CD8-positive, alpha-beta memory T cell (primary cell): ENCODE measurements at regions not wholly inside any gene's neighbourhood (a gene's known extent, or its start where the extent isn't known, plus 50 kb on each side); places are given as distances from the start of the nearest gene placed in this dataset.

Experiments used
- CTCF ChIA-PET: fragments of 350-600 bp; sonication (Branson Sonifier 250); formaldehyde crosslinking; loops from one replicate; lab custom pipeline; 2021; ENCODE audit warnings: antibody characterized with exemption; lab: Charles Lee
- POLR2A ChIA-PET: fragments of 350-600 bp; sonication (Branson Sonifier 250); formaldehyde crosslinking; loops from one replicate; lab custom pipeline; 2021; ENCODE audit warnings: antibody characterized with exemption; lab: Charles Lee
- DNase-seq, 5 donors: peaks; one replicate each; pipeline versions ENCODE4 v3.0.0 to v3.0.0-alpha.2; 2020 to 2022; ENCODE audit warnings: mixed read lengths in 1 of 5
- H3K27ac ChIP-seq: one replicate; pipeline ENCODE4 v1.7.0; 2013; ENCODE audit warnings: low read depth, mild to moderate bottlenecking, low read length, moderate library complexity
- H3K27me3 ChIP-seq: 2 replicates; pipeline ENCODE4 v1.7.0; 2013; ENCODE audit warnings: low read length, mild to moderate bottlenecking; ENCODE audit not compliant: insufficient read depth, poor library complexity, severe bottlenecking
- H3K36me3 ChIP-seq: 2 replicates; pipeline ENCODE4 v1.7.0; 2013; ENCODE audit warnings: mild to moderate bottlenecking, low read length, moderate library complexity; ENCODE audit not compliant: insufficient read depth
- H3K4me1 ChIP-seq: 2 replicates; pipeline ENCODE4 v1.7.0; 2013; ENCODE audit warnings: mild to moderate bottlenecking, low read length, moderate library complexity; ENCODE audit not compliant: insufficient read depth
- H3K4me3 ChIP-seq: 2 replicates; pipeline ENCODE4 v1.7.0; 2013; ENCODE audit warnings: mild to moderate bottlenecking, low read length
- H3K9me3 ChIP-seq: 2 replicates; pipeline ENCODE4 v1.7.0; 2013; ENCODE audit warnings: mild to moderate bottlenecking, low read length
- H3K27ac Mint-ChIP-seq, 8 donors: one replicate each; pipeline ENCODE4 v1.8.0; 2020 to 2021; ENCODE audit warnings: mixed read lengths in 8 of 8, mild to moderate bottlenecking in 6 of 8, inconsistent platforms in 3 of 8, moderate library complexity in 3 of 8
- H3K27me3 Mint-ChIP-seq, 2 donors: one replicate each; pipeline ENCODE4 v1.8.0; 2020 to 2021; ENCODE audit warnings: mixed read lengths in 2 of 2, mild to moderate bottlenecking in 1 of 2, moderate library complexity in 1 of 2
- H3K36me3 Mint-ChIP-seq, 3 donors: one replicate each; pipeline ENCODE4 v1.8.0; 2020 to 2021; ENCODE audit warnings: mixed read lengths in 3 of 3, inconsistent platforms in 1 of 3, mild to moderate bottlenecking in 1 of 3
- H3K4me1 Mint-ChIP-seq, 3 donors: one replicate each; pipeline ENCODE4 v1.8.0; 2020 to 2021; ENCODE audit warnings: mixed read lengths in 3 of 3, inconsistent platforms in 1 of 3, mild to moderate bottlenecking in 1 of 3
- H3K4me3 Mint-ChIP-seq, 7 donors: one replicate each; pipeline ENCODE4 v1.8.0; 2020 to 2021; ENCODE audit warnings: mixed read lengths in 7 of 7, mild to moderate bottlenecking in 6 of 7, moderate library complexity in 4 of 7, inconsistent platforms in 2 of 7
- H3K9me3 Mint-ChIP-seq, 5 donors: one replicate each; pipeline ENCODE4 v1.8.0; 2020 to 2022; ENCODE audit warnings: mixed read lengths in 5 of 5, mild to moderate bottlenecking in 3 of 5, moderate library complexity in 2 of 5, inconsistent platforms in 1 of 5

- Histone ChIP-seq H3K27me3 (peaks cover 3% of the 10 kb centered on the region), H3K36me3 (no peaks in the 10 kb centered on the region), H3K27ac (no peak overlapping the region), H3K9me3 (no peaks in the 10 kb centered on the region), H3K4me1 (no peaks in the 10 kb centered on the region), H3K4me3 (no peak overlapping the region)
- ChIA-PET CTCF (no interaction called here), POLR2A (no interaction called here)
- H3K4me1 Mint-ChIP-seq, result no peaks in the 10 kb centered on the region
- no peak overlapping the region for H3K27ac Mint-ChIP-seq
- H3K27me3 Mint-ChIP-seq, result peaks cover 4 to 16% of the 10 kb centered on the region in 2 donors
- no peak overlapping the region for H3K4me3 Mint-ChIP-seq
- no peaks in the 10 kb centered on the region for H3K9me3 Mint-ChIP-seq
- DNase-seq, result no peak
- H3K36me3 Mint-ChIP-seq, result no peaks in the 10 kb centered on the region
Measured at GRCh38 chr11:27209562-27210005, 153.4 kb downstream of the CCDC34 start.

GRCh38 chr11:27208846-27209245 is 154.2 kb downstream of the CCDC34 start:
- peaks cover 3% of the 10 kb centered on the region for H3K27me3 ChIP-seq
- H3K4me1 Mint-ChIP-seq, result no peaks in the 10 kb centered on the region
- POLR2A ChIA-PET, result no interaction called here
- no peaks in the 10 kb centered on the region for H3K9me3 ChIP-seq
- H3K4me1 ChIP-seq, result no peaks in the 10 kb centered on the region
- no peak overlapping the region for H3K27ac Mint-ChIP-seq
- CTCF ChIA-PET, result no interaction called here
- DNase-seq, result no peak
- peaks cover 4 to 16% of the 10 kb centered on the region in 2 donors for H3K27me3 Mint-ChIP-seq
- H3K27ac ChIP-seq, result no peak overlapping the region
- no peak overlapping the region for H3K4me3 ChIP-seq
- no peaks in the 10 kb centered on the region for H3K36me3 ChIP-seq
- no peak overlapping the region for H3K4me3 Mint-ChIP-seq
- H3K9me3 Mint-ChIP-seq, result no peaks in the 10 kb centered on the region
- H3K36me3 Mint-ChIP-seq, result no peaks in the 10 kb centered on the region

- H3K27me3 Mint-ChIP-seq, result peaks cover 4 to 6% of the 10 kb centered on the region in 2 donors
- no peak overlapping the region for H3K4me3 Mint-ChIP-seq
- ChIA-PET POLR2A (no interaction called here), CTCF (no interaction called here)
- Histone ChIP-seq H3K4me3 (no peak overlapping the region), H3K4me1 (no peaks in the 10 kb centered on the region), H3K9me3 (no peaks in the 10 kb centered on the region), H3K27me3 (peaks cover 3% of the 10 kb centered on the region), H3K36me3 (no peaks in the 10 kb centered on the region), H3K27ac (no peak overlapping the region)
- no peak for DNase-seq
- no peaks in the 10 kb centered on the region for H3K4me1 Mint-ChIP-seq
- H3K9me3 Mint-ChIP-seq, result no peaks in the 10 kb centered on the region
- no peaks in the 10 kb centered on the region for H3K36me3 Mint-ChIP-seq
- no peak overlapping the region for H3K27ac Mint-ChIP-seq
Measured at GRCh38 chr11:27207025-27207650, 155.9 kb downstream of the CCDC34 start.

- H3K36me3 ChIP-seq, result no peaks in the 10 kb centered on the region
- H3K27ac ChIP-seq, result no peak overlapping the region
- DNase-seq, result no peak
- no peaks in the 10 kb centered on the region for H3K36me3 Mint-ChIP-seq
- no peak overlapping the region for H3K4me3 ChIP-seq
- H3K4me3 Mint-ChIP-seq, result no peak overlapping the region
- no peaks in the 10 kb centered on the region for H3K9me3 ChIP-seq
- H3K27me3 Mint-ChIP-seq, result peaks cover 1 to 3% of the 10 kb centered on the region in 2 donors
- ChIA-PET POLR2A (no interaction called here), CTCF (no interaction called here)
- no peaks in the 10 kb centered on the region for H3K9me3 Mint-ChIP-seq
- no peaks in the 10 kb centered on the region for H3K4me1 ChIP-seq
- no peaks in the 10 kb centered on the region for H3K4me1 Mint-ChIP-seq
- H3K27me3 ChIP-seq, result peaks cover 3% of the 10 kb centered on the region
- no peak overlapping the region for H3K27ac Mint-ChIP-seq
Measured at GRCh38 chr11:27205779-27206570, 157.0 kb downstream of the CCDC34 start.

GRCh38 chr11:27205250-27205649 is 157.8 kb downstream of the CCDC34 start:
- CTCF ChIA-PET, result no interaction called here

GRCh38 chr11:27204529-27204928 is 158.5 kb downstream of the CCDC34 start:
- no peaks in the 10 kb centered on the region for H3K4me1 Mint-ChIP-seq
- Histone ChIP-seq H3K4me1 (no peaks in the 10 kb centered on the region), H3K9me3 (no peaks in the 10 kb centered on the region), H3K27me3 (peaks cover 3% of the 10 kb centered on the region), H3K36me3 (no peaks in the 10 kb centered on the region), H3K4me3 (no peak overlapping the region), H3K27ac (no peak overlapping the region)
- no peak overlapping the region for H3K4me3 Mint-ChIP-seq
- H3K36me3 Mint-ChIP-seq, result no peaks in the 10 kb centered on the region
- peaks cover 1 to 3% of the 10 kb centered on the region in 2 donors for H3K27me3 Mint-ChIP-seq
- no peak overlapping the region for H3K27ac Mint-ChIP-seq
- ChIA-PET POLR2A (no interaction called here), CTCF (no interaction called here)
- no peaks in the 10 kb centered on the region for H3K9me3 Mint-ChIP-seq
- DNase-seq, result no peak

More at GRCh38 chr11:27205250-27205649, 157.8 kb downstream of the CCDC34 start:
- DNase-seq, result no peak
- H3K36me3 ChIP-seq, result no peaks in the 10 kb centered on the region
- peaks cover 3% of the 10 kb centered on the region for H3K27me3 ChIP-seq
- POLR2A ChIA-PET, result no interaction called here
- Mint-ChIP-seq H3K4me3 (no peak overlapping the region), H3K9me3 (no peaks in the 10 kb centered on the region), H3K4me1 (no peaks in the 10 kb centered on the region), H3K36me3 (no peaks in the 10 kb centered on the region), H3K27me3 (peaks cover 1 to 3% of the 10 kb centered on the region in 2 donors), H3K27ac (no peak overlapping the region)
- no peaks in the 10 kb centered on the region for H3K9me3 ChIP-seq
- no peak overlapping the region for H3K27ac ChIP-seq
- H3K4me3 ChIP-seq, result no peak overlapping the region
- no peaks in the 10 kb centered on the region for H3K4me1 ChIP-seq

- no peak overlapping the region for H3K27ac ChIP-seq
- Mint-ChIP-seq H3K4me1 (no peaks in the 10 kb centered on the region), H3K9me3 (no peaks in the 10 kb centered on the region), H3K27ac (no peak overlapping the region), H3K36me3 (no peaks in the 10 kb centered on the region), H3K27me3 (peaks cover 2 to 6% of the 10 kb centered on the region in 2 donors), H3K4me3 (no peak overlapping the region)
- no peaks in the 10 kb centered on the region for H3K9me3 ChIP-seq
- peaks cover 3% of the 10 kb centered on the region for H3K27me3 ChIP-seq
- no peak overlapping the region for H3K4me3 ChIP-seq
- DNase-seq, result no peak
- no peaks in the 10 kb centered on the region for H3K36me3 ChIP-seq
- H3K4me1 ChIP-seq, result no peaks in the 10 kb centered on the region
- ChIA-PET POLR2A (no interaction called here), CTCF (interaction anchor here (1.3 kb wide), 1 partner anchor 44 kb away, joined by 5 read pairs; no protein-coding TSS in a partner anchor)
Measured at GRCh38 chr11:27203077-27203647, 159.9 kb downstream of the CCDC34 start.
